HG02852 (cell line): ENCODE measurements at regions not wholly inside any gene's neighbourhood (a gene's known extent, or its start where the extent isn't known, plus 50 kb on each side); places are given as distances from the start of the nearest gene placed in this dataset.
"Not testable (repeated sequence)": the region's sequence is repeated elsewhere in the genome, so short reads cannot be mapped to it uniquely, and the experiment has no call there.

Experiments used
- ATAC-seq: cut with Tn5 transposase; IDR thresholded peaks from one replicate; pipeline ENCODE4 v1.9.1; 2021; ENCODE audit warnings: mild to moderate bottlenecking, moderate library complexity; ENCODE audit not compliant: unreplicated experiment

DNA sequence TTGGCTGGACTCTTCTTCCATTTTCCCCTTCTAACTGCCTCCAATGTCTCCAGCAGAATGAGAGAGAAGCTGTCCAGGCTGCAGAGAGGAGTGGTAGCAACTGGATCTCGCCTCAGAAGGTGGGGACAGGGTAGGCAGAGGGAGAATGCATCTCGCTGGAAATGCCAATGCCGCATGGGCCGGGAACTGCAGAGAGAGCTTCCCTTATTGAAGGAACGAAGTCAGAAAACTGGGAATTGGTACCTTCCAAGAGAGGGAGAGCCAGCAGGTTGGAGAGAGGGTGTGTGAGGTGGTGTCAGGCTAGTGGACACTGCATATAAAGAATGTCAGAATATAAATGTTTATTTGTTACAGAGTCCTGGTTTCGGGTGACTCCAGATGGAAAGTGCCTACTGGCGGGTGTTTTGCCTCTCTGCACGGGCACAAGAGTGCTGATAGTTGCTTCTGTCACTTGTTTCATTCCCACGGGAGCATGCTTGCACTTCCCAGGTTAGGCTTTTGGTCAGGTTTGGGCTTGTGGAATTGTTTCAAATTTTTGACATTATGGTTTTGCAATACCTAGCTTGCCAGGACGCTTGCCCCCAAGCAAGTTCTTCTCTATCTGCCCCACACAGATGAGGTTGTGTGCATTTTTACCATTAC is 156.8 kb upstream of the STS start:
- no peak for ATAC-seq

DNA sequence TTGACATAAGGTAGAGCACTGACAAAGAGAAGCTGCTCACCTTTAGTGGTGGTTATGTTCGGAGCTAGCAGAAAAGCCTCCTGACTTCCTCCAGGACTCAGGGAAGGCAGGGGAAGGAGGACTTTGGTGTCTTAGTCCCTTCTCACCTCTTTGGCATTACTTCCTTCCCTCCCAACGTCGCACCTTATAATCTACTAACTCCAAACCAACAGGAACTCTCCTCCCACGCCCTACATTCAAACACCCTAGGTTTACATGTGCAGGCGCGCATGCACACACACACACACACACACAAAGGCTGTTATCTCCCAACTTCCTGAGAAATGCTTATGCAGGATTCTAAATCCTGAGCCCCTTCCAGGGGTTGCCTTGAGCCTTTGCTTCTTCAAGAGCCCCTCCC is 157.7 kb upstream of the STS start:
- no peak for ATAC-seq

DNA sequence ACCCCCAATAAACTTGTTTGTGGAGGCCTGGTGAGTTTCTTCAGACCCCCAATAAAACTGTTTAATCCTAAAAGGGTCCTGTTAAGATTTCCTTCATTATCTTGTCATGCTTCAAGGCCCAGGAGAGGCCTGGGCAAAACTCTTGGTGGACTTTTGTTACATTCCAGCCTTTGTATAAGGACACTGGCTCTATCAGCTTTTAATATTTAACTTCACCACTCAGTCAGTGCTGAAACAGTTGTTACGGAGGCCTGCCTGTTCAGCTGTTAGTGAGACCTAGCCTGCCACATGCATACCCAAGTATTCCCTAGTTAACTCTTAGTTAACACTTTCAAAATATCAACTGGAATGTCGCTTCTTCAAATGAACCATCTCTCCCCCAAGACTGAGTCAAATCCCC is 158.8 kb upstream of the STS start:
- ATAC-seq, result not testable (repeated sequence)

DNA sequence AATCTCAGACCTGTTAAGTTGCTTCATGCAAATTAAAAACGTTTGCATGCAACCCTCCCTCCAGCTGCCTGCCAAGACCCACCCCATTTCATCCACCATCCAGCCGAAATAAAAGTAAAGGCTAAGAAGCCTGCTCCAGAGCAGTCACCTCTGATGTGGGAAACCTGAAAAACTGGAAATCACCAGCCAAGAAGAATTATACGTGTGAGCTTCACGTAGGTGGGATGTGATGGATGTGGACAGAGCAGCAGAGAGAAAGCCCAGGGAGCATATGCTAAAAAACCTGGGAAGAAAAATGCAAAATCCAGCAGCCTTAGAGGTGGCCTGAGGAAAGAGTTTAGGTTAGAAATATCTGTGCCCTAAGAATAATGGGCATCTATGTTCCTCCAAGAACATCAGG is 160.6 kb upstream of the STS start:
- no peak for ATAC-seq

DNA sequence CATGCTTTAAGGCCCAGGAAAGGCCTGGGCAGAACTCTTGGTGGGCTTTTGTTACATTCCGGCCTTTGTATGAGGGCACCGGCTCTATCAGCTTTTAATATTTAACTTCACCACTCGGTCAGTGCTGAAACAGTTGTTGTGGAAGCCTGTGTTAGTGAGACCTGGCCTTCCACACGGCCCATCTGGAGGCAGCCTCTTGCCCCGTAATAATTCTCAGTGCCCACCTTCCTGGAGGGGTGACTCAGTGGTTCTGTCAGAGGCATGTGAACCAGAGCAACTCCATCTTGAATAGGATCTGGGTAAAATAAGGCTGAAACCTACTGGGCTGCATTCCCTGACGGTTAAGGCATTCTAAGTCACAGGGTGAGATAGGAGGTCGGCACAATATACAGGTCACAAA is 162.0 kb upstream of the STS start:
- no peak for ATAC-seq

DNA sequence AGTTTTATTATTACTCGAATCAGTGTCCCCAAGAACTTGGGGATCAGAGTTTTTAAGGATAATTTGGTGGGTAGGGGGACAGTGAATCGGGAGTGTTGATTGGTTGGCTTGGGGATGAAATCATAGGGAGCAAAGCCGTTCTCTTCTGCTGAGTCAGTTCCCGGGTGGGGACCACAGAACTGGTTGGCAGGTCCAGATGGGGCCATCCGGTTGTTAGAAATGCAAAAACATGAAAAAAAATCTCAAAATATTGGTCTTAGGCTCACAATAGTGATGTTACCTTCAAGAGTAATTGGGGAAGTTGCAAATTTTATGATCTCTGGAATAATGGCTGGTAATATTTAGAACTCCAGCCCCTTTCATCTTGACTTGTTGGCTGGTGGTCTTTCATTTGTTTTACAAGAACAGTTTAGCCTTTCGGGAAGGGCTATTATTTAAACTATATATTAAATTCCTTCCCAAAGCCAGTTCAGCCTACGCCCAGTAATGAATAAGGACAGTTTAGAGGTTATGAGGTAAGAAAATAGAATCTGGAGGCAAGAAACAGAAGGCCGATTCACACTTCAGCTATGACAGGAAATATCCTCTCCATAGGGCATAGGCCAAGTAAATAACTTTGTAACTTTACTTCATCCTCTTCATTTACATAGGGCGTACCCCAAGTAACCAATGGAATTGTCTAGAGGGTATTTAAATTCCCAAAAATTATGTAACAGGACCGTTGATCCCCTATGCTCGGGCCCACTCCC is 164.1 kb upstream of the STS start:
- ATAC-seq, result no peak

DNA sequence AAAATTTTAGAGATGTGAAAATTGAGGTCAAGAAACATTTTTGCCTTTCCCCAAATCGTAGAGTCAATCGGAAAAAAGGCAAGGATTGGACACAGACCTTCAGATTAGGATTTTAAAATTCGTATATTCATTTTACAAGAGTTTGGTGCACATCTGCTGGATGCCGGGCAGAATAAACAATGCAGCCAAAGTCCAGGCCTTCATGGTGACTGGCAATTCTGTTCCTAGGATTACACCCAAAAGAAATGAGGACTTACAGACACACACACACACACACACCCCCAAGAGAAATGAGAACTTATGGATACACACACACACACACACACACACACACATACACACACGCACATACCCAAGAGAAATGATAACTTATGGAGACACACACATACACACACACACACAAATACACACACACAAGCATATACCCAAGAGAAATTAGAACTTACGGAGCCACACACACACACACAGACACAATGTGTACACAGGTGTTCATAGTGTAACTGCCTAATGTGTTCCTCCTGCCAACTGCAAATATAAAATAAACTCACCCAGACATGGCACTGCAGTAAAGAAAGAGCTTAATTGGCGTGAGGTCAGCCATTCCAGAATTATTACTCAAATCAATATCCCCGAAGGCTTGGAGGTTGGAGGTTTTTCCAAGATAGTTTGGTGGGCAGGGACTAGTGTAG is 165.7 kb upstream of the STS start:
- ATAC-seq, result no peak

DNA sequence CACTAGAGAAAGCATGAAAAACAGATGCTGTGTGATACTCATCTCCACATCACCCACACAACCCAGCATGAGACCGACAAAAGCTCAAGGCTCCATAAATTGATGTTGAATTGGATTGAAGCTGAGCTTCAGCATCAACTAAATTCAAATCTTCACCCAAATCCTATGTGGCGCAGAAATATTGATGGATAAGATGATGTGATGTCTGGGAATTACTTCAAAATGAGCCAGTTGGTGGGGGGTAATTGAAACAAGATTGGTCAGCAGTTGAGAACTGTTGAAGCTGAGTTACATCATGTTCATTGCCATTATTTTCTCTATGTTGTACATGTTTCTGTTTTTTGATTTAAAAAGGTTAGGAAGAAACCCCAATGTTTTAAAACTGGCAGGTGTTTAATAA is 166.5 kb upstream of the STS start:
- no peak for ATAC-seq

DNA sequence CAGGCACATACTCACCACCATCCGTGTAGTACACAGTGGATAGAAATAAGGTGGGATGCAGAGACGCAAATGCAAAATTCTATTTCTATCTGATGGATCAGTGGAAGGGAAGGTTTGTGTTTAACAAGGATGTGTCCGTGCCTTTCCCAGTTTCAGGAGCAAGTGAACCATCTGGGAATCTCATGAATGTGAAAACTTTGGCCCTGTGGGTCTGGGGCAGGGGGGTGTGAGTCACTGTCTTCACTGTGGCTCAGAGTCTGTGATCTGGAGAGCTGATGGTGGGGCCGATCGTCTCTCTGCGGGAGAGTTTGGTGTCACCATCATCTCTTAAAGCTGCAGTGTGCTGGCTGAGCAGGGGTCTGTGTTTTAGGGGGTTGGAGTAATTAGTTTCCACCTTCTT is 179.3 kb upstream of the STS start:
- ATAC-seq, result no peak

DNA sequence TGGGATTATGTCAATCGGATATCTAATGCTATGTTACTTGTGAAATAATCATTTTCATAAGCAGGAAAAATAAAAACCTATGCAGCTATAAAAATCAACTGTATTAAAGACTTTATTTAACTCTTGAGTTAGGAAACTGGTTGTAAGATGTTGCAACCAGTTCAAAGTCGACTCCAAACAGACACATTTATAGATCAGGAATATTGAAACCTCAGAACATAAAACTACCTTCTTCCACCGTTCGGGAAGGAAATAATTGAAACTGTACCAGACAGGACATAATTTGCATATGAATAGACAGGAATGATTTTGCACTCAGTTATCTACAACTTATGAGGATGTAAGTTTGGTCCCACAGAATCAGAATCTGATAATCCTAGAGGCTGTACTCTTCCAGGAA is 181.8 kb upstream of the STS start:
- no peak for ATAC-seq

DNA sequence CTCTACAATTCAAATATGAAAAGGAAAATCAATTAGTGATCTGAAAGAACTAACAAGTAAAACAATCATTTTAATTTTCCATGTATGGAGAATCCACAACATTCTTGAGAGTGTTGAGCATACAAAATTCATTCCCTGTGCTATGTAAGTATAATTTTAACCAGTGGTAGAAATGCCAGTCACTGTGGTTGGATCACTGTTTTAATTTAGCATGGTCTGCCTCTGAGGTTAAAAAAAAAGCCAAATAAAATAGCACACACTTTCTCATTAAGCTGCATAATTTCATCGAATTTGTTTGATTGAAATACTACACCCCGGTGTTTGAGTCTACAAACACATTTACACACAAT is 185.5 kb upstream of the STS start:
- ATAC-seq, result no peak

DNA sequence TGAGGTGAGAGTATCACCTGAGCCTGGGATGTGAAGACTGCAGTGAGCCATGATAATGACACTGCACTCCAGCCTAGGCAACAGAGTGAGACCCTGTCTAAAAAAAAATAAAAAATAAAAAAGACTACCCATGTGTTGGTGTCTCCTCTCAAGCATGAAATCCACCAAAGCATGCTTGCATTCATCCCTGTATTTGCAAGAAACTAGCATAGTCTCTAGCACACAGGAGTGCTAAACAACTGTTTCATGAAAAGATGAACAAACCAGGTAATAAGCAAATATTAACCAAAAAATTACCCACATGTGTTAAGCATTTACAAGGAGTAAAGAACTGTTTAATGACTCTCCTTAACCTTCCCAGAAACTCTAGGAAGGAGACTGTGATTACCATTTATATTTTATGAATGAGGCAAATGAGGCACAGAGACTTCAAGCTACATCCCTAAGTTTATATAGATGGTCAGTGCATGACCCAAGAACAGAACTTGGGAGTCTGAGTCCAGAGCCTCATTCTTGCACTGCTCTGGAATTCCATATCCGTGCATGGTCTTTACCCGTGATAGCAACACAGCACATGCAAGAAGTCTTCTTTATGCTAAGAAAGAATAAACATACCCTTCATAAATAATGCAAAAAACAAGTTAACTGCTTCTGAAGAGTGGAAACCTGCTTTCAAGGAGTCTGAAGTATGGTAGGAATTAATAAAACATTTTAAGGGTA is 186.1 kb upstream of the STS start:
- ATAC-seq, result no peak

DNA sequence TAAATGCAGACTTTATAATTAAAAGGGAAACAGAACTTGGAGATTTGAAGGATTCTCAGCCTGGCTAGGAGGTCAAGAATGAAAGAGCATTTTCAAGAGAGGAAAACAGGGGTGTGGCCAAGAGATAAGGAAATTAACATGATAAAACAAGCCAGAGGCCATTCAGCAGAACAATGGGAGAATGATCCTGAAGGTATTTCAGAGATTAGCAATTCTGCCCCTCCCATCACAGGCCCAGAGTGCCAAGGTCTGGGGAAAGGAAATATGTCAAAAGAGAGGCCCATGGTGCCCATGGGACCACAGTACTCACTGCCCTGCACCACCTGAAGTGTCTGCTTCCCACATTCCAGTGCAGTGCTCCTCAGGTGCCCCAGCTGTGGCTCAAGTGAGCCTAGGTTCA is 188.5 kb upstream of the STS start:
- ATAC-seq, result no peak

DNA sequence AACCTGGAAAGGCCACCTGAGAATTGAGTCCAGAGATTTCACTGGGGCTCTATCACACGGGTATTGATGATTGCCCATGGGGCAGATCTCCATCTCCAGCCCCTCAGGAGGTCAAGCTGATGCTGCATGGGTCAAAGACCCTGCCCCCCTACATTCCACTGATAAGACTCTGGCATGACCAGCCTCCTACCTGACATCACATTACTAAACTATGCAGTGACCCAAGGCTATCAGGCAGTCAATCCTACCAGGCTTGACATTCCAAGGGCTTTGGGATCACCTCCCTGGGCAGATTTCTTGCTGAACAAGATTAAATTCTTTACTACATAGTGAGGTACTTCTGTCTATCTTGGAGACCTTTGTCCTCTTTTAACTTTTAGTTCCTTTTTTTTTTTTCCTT is 192.7 kb upstream of the STS start:
- ATAC-seq, result no peak

DNA sequence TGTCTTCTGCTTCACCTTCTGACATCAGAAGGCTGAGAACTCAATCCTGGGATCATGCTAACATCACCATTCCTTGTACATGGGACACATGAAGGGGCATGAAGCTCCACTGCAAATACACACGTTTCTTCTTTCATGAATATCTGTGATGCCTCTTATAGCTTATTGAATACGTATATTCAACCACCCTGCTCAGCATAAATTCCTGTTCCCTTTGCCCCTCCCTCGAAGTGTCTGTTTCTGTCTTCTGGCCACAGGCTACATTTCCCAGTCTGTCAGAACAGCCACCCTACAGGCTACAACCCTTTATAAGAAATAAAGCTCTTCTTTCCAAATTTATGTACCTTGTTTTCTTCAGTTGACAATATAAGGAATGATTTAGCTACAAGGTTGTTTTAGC is 201.3 kb upstream of the STS start:
- ATAC-seq, result no peak

DNA sequence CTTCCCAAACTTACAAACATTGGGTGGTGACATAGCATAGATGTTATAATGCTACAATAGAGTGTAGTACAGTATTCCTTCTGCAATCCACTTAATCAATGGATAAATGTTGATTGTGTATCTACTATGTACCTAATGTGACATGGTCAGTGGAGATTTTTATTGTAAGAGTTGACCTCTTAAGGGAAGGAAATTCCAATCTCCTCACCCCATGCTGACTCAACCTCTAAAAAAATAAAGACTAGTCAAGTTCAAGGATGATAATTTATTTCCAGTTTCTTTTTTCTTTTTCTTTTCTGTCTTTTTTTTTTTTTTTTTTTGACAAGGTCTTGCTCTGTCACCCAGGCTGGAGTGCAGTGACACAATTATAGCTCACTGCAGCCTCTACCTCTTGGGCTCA is 206.5 kb upstream of the STS start:
- ATAC-seq, result no peak

DNA sequence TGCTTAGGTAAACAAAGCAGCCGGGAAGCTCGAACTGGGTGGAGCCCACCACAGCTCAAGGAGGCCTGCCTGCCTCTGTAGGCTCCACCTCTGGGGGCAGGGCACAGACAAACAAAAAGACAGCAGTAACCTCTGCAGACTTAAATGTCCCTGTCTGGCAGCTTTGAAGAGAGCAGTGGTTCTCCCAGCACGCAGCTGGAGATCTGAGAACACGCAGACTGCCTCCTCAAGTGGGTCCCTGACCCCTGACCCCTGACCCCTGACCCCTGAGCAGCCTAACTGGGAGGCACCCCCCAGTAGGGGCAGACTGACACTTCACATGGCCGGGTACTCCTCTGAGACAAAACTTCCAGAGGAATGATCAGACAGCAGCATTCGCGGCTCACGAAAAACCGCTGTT is 214.6 kb upstream of the STS start:
- not testable (repeated sequence) for ATAC-seq

DNA sequence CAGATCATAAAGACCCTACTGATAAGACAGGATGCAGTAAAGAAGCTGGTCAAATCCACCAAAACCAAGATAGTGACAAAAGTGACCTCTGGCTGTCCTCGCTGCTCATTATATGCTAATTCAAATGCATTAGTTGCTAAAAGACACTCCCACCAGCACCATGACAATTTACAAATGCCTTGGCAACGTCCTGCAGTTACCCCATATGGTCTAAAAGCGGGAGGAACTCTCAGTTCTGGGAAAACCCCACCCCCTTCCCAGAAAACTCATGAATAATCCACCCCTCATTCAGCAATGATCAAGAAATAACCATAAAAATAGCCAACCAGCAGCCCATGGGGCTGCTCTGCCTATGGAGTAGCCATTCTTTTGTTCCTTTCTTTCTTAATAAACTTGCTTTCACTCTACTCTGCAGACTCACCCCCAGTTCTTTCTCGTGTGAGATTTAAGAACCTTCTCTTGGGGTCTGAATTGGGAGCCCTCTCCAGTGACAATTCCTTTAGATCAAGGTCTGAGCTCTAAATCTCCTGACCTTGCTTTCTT is 217.1 kb upstream of the STS start:
- no peak for ATAC-seq

DNA sequence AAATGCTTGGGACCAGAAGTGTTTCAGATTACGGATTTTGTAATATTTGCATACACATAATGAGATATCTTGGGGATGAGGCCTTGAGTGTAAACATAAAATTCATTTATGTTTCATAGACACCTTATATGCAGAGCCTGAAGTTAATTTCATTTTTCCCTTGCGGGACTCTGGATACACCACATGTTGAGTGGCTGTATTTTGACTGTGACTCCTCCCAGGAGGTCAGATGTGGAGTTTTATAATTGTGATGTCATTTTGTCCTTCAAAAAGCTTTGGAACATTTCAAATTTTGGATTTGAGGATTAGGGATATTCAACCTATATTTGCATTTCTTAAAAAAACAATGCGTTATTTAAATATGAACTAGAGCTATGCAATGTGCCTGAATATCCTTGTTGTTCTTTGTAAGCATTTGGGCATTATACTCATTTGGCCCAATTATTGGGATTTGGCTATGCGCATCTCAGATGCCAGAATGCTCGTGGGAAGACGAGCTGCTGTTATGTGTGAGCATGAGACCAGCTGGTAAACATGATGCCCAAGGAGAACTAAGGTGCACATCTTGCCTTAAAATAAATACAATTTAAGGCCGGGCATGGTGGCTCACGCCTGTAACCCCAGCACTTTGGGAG is 223.0 kb upstream of the STS start:
- no peak for ATAC-seq

DNA sequence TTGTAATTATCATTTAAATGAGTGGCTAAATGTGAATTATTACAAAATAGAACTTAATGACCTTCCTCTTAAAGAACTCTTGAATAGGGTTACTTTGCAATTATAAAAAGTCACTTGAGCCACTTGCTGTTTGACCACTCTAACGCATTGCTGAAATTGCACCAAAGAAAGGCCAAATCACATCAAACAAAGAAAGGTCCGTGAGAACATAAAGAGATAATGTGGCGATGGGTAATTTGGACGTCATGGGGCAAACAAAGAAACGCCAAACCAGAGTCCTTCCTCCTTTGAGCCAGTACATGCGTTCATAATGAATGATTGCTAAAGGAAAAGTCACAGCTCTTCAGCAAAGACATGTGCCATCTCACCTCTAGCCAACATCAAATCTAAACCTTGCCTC is 229.8 kb upstream of the STS start:
- no peak for ATAC-seq

DNA sequence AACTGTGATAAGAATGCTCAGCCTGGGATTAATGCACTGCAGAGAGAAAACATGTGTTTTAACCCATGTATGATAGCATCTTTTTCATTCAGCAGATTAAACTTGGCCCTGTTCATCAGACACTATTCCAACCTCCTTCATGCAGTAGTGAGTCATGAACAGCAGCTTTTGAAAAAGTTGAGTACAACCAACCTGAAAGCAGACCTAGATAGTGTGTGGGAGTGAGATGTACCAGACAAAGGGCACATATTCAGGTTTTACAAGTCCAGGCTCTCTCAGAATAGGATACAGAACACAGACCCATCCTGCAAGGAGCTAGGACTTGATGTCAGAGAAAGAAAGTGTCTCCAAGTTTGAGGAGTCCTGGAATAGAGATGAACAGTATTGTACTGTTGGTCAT is 237.3 kb upstream of the STS start:
- ATAC-seq, result no peak
